Right renal pelvis (tissue), 4 donors: ENCODE measurements at regions not wholly inside any gene's neighbourhood (a gene's known extent, or its start where the extent isn't known, plus 50 kb on each side); places are given as distances from the start of the nearest gene placed in this dataset.

Experiments used
- DNase-seq, 4 donors: peaks; one replicate each; pipeline ENCODE4 v3.0.0-alpha.2; 2013; ENCODE audit warnings: low read depth in 4 of 4, low spot score in 3 of 4, missing footprints in 1 of 4

DNA sequence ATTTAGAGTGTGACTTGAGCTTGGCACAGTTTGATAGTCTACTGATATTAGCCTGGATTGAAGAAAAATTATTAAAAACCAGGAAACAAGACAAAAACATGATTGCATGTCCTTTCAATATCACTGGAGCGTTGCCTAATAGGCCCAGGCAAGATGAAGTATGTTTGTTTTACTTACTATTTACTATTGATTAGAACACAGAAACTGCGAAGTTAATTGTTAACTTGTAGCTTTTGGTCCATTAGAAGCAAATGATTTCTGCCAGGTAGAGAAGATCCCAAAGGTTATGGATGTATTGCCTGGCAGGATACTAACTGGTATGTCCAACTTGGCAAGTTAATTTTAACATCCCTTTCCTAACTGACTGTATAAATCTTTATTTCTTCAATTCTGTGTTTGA lies 268.9 kb downstream of the ETNK1 start:
- no peak for DNase-seq

DNA sequence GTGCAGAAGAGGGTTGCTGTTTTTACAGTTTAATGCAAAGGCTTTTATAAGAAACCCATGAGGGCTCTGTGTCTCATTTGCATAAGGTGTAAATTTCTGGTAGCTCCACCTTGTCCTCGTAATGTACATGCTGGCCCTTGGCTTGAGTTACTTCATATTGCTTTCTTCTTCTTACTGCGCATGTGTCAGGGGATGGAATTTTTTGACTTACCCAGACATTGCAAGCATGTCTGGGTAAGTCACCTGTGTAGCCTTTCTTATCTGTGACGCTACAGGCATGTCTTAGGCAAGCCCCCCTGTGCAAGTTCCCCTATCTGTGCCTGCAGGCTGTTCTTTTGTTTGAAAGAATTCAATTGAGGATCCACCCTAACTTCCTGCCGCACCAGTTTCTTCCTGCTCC lies 274.2 kb downstream of the ETNK1 start:
- no peak for DNase-seq

GRCh38 chr12:22900401-22900800 lies 275.4 kb downstream of the ETNK1 start:
- no peak for DNase-seq

DNA sequence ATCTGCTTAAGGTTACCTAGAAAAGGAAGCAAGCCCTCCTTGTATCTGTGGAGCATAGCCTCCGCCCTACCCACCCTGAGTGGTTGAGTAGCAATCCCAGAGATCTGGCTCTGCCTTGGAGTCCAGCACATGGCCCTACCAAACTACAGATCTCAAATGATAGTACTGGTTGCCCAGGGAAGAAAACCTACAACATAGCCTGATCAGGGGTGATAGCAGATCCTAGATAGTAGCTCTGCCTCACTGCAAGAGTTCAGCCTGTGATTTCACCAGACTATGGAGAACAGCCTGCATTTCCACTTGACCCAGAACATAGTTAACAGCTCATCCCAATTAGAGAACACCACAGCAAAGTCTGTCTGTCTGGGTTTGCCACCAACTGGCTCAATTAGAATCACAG lies 279.5 kb downstream of the ETNK1 start:
- DNase-seq = no peak

- DNase-seq = no peak
These were observed 291.3 kb downstream of the ETNK1 start for GRCh38 chr12:22916241-22916640.

GRCh38 chr12:22916815-22917214 lies 291.8 kb downstream of the ETNK1 start:
- DNase-seq = no peak

DNA sequence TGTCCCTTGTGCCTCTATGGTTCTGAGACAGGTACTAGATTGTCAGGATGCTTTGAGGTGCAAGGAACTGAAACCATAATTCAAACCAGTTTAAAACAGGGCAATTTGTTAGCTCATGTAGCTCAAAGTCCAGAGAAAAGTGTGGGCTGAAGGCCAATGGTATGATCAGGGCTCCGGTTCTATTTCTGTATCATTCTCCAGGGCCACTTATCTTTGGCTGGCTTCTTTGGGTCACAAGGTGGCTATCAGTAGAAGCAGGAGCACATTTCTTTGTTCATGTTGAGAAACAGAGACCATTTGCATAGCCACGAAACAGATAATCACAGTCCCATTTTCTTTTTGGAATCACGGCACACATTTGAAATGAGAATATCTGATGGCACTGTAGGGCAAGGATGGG lies 294.9 kb downstream of the ETNK1 start:
- no peak for DNase-seq

- DNase-seq = no peak
These were observed 298.8 kb downstream of the ETNK1 start for GRCh38 chr12:22923768-22924167.

- DNase-seq = no peak
These were observed 299.4 kb downstream of the ETNK1 start for GRCh38 chr12:22924391-22924790.

DNA sequence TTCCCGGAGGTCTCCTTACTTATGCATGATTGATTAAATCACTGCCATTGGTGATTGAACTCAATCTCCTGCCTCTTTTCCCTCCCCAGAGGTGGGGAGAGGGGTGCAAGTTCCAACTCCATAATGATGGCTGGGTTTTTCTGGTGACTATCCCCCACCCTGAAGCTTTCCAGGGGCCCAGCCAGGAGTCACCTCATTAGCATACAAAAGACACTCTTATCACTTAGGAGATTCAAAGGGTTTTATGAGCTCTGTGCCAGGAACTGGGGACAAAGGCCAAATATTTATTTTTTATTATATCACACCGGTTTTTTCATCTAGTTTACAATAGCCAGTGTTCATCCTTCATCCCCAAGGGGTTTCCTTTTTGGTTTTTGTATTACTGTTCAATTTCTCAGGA lies 300.7 kb downstream of the ETNK1 start:
- no peak for DNase-seq

- no peak for DNase-seq
These were observed 307.5 kb downstream of the ETNK1 start for GRCh38 chr12:22932431-22932830.

- DNase-seq = no peak
These were observed 310.1 kb downstream of the ETNK1 start for GRCh38 chr12:22935090-22935489.

GRCh38 chr12:22935501-22935900 lies 310.5 kb downstream of the ETNK1 start:
- DNase-seq = no peak

DNA sequence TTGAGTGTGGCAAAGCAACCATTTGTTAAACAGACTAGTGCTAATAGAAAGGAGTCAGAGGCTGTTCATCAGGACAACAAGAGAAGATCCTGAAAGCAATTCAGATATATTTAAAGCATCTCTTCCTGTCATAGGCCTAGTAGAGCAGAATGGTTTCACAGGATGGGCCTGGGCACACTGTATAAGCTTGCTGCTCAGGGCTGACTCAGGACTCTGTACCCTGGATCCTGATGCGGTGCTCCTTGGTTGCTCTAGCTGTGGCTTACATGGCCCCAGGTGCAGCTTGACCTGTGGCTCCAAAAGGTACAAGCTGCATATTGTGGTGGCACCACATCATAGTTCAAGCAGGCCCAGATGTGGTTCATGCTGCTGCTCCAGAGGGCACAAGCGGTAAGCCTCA lies 313.4 kb downstream of the ETNK1 start:
- DNase-seq = no peak

DNA sequence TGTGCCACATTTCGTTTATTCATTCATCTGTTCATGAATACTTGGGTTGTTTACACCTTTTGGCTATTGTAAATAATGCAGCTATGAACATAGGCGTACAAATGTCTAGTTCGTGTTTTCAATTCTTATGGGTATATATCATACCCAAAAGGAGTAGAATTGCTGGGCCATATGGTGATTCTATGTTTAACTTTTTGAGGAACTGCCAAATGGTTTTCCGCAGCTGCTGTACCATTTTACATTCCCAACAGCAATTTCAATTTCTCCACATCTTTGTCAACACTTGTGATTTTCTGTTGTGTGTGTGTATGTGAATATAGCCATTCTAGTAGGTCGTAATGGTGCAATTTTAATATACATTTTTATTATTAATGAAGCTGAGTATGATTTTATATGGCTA lies 326.2 kb downstream of the ETNK1 start:
- no peak for DNase-seq

DNA sequence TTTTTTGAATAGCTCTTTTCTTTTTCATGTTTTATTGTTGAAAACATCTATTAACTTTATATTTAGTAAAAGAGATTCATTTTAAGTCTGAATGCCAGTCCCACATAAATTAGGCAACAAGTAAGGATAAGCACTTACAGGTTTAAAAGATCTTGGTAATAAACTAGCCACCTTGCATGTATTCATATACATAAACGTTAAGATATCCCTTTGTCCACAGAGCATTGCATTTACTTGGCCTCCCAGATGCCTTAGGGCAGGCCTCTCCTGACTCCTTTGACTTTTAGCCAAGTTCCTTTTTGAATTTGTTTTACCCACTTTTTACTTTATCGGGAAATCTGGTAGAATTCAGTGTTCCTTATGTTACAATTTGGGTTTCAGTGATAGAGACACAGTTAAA lies 331.7 kb downstream of the ETNK1 start:
- no peak for DNase-seq

GRCh38 chr12:22967171-22967570 lies 342.2 kb downstream of the ETNK1 start:
- DNase-seq = no peak

DNA sequence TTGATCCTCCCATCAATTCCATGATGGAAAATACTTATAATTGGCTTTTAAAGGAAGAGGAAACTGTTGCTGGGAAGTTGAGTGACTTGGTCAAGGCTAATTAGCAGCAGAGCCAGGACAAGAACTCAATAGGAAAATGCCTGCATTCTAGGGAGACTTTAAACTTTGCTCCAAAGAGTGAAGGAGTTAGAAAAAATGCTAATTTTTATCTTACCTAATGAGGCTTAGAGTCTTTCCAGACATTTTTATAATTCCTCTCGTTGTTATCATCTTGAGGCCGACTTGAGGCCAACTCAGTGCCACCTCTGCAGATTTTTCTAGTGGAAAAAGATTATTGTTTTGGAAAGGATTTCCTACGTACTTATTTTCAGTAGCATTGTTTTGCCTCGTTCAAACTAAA lies 344.6 kb downstream of the ETNK1 start:
- no peak for DNase-seq

DNA sequence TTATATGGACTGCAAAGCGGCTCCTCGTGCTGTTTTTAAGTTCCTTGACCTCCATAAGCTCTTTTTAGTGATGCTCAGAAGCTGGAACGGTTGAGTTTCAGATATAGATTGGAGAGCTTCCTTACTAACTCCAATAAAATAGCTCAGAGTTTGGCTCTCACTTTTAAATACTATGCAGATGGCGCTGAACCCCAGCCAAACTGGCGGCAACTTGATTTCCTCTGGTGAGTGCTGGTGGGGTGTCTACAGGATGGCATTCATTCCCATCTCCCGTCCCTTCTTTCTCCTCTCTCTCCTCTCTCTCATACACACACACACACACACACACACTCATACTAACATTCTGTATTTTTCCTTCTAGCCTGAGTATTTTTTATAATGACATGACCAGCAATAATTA lies 346.3 kb downstream of the ETNK1 start:
- DNase-seq = no peak

DNA sequence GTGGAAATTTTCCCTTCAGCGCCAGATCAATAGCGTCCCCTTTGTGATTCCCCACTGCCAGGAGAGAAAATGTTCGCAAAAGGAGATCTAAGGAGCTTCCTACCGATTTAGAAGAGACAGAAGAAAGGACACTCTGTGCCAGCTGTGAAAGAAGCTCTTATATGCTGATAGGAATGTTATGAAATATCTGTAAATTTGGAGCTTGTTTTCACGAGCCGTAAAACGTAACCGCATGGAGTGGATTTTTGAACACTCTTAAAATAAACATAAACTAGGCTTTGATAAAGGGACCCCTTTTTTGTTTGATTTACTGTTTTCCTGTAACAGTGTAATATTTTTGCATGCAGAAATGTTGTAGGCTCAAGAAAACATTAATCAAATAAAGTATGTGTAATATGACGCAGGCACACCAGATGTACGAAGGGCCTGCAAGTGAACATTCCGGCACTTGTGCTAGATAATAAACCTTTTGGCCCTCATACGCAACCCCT lies 346.8 kb downstream of the ETNK1 start:
- no peak for DNase-seq

DNA sequence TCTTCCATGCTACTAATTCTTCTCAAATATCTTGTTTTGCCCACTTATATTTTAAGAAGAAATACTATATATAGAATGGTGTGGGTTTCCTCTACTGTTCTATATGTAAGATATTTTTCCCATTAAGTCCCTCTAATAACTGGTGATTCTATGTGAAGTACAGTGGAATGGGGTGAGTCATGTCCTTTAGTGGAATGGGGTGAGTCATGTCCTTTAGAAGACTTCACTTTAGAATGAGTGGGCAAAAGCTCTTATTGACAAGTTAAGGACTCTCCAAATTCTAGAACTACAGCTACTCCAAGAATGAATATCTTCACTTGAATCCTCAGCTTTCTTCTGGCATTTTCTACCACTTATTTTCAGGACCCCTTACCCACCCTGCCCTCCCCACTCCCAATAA lies 349.9 kb downstream of the ETNK1 start:
- DNase-seq = no peak

GRCh38 chr12:22978962-22979361 lies 354.0 kb downstream of the ETNK1 start:
- no peak for DNase-seq

DNA sequence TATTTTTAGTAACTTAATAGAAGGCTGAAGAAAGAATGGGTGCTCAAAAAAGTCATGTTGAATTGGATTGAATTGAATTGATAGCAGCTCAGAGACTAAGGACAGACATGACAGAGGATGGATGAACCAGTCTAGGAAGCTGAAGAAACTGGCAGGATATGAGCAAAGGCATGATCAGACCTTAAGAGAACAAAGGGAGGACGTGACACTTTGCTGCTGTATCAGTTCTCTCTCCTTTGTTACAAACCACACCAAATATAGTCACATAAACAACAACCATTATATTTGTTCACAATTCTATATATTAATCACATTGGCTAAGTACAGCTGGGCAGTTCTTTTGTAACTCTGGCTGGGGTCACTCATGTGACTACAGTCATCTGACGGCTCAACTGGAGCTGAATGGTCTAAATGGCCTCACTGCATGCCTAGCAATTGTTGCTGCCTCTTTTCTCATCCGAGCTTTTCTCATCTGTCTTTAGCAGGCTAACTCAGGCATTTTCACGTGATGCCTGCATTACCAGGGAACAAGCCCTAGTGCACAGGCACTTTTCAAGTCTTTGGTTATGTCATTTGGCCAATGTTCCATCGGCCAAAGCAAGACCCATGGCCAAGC lies 355.0 kb downstream of the ETNK1 start:
- DNase-seq = no peak
